SK-N-SH treated with all-trans-retinoic acid at 6 μM for 48 hours (cell line): ENCODE measurements at regions not wholly inside any gene's neighbourhood (a gene's known extent, or its start where the extent isn't known, plus 50 kb on each side); places are given as distances from the start of the nearest gene placed in this dataset.

Source experiments
- CREB5 ChIP-seq: fragments of 250-450 bp; sonication (Bioruptor Pico); IDR thresholded peaks from 2 replicates; pipeline ENCODE4 v1.5.1; 2020; ENCODE audit warnings: low read depth, mild to moderate bottlenecking, moderate library complexity
- PPARA ChIP-seq: fragments of 250-450 bp; sonication (Bioruptor Pico); IDR thresholded peaks from 2 replicates; pipeline ENCODE4 v1.5.0; 2020; ENCODE audit warnings: mild to moderate bottlenecking, borderline replicate concordance
- TF ChIP-seq, protein P1 (sequence below): fragments of 250-450 bp; sonication (Bioruptor Pico); IDR thresholded peaks from 2 replicates; pipeline ENCODE4 v1.5.1; 2021; ENCODE audit warnings: mild to moderate bottlenecking, moderate library complexity

GRCh38 chr20:22966787-22967464 lies 68.2 kb upstream of the SSTR4 start:
- TF ChIP-seq, protein P1, sequence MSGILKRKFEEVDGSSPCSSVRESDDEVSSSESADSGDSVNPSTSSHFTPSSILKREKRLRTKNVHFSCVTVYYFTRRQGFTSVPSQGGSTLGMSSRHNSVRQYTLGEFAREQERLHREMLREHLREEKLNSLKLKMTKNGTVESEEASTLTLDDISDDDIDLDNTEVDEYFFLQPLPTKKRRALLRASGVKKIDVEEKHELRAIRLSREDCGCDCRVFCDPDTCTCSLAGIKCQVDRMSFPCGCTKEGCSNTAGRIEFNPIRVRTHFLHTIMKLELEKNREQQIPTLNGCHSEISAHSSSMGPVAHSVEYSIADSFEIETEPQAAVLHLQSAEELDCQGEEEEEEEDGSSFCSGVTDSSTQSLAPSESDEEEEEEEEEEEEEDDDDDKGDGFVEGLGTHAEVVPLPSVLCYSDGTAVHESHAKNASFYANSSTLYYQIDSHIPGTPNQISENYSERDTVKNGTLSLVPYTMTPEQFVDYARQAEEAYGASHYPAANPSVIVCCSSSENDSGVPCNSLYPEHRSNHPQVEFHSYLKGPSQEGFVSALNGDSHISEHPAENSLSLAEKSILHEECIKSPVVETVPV (CRISPR knock-in tag) = no peak
- TF ChIP-seq CREB5 (CRISPR knock-in tag) = no peak
- no peak for TF ChIP-seq PPARA (CRISPR knock-in tag)
